ENCODE measurements at regions not wholly inside any gene's neighbourhood (a gene's known extent, or its start where the extent isn't known, plus 50 kb on each side); places are given as distances from the start of the nearest gene placed in this dataset.

DNA sequence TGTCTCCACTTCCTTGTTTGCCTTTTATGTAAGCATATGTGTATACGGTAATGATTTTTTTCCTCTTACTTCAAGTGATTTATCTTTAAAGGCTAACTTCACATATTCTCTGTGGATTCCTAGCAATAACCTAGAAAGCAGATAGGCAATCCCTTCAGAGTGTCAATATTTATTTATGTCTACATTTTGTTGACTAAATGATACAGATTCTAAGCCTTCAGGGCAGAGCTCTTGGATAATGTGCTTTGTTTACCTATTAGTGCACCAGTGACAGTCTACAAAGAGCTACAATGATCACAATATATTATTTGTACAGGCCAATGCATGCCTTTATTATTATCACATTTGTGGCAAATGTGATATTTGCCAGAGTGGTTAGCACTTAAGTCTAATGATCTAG is 406.2 kb downstream of the EFNB2 start:
- DNase-seq, result no peak

DNA sequence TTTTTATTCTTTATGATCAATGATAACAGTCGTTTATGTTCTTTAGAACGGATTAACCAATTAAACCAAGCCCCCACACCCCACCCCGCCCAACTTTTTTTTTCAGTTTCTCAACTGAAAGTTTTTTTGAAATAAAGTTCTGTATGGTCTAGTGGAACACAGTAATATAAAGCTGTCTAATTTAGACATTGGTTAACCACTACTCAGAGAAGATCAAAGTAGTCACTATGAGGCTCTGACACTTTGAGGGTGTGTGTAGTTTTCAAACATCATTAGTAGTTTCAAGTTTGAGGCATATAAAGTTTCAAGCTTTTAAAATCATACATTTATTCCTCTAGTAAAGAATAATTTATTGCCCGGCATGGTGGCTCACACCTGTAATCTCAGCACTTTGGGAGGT is 413.2 kb downstream of the EFNB2 start:
- DNase-seq, result no peak

DNA sequence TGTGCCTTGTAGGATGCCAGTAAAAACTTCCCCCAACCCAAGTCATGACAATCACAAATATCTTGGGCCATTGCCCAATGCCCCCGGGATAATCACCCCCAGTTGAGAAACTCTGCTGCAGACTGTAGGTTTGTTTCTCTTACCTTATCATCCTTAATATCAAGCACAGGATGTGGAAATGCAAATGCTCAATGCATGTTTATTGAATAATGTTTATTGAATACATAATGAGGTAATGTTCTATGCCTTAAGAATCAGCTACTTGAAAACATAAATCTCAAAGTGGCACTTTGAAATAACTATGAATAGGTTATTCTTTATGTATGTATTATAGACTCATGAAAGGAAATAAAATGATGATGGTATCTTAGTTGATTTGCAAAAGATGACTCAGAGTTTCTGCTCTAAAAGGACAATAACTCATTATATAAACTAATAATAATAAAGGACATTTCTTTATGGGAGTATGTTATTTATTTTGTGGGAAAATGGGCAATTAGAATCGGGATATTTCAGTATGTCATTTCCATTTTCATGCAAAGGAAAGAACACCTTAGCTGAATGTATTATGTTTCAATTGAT is 414.2 kb downstream of the EFNB2 start:
- no peak for DNase-seq

DNA sequence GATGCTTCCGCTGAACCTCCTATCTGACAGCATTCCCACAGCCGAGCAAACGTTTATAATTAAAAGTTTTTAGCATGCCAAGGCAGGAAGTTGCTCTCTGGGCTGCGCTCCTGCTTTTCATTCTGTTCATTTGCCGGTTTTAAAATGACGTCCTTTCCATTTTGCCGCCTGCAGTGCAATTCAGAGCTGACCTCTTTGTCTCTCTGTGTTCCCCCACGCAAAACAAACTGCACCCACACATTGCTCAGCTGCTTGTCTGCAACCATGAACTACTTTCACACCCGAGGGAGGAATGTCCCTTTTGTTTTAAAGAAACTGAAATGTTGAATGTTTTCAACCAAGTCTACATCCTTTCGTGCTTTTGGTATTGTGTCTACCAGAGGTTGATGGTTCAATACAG is 416.5 kb downstream of the EFNB2 start:
- no peak for DNase-seq

DNA sequence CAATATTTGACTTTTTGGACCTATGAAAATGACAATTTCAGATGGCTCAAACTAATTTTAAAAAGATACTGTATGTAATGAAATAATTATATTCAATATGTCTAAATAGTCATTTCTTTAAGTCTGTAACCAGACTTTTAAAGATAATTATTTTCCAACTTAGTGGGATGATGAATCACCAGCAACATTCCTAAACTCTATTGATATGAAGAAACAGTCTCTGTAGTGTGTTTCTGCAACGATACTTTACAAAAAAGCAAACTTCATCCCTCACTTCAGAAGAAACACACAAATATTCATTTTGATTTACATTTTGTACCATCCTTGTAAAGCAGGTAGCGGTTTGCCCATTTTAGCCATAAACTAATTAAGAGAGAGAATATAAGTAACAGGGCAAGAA is 417.4 kb downstream of the EFNB2 start:
- DNase-seq, result no peak

DNA sequence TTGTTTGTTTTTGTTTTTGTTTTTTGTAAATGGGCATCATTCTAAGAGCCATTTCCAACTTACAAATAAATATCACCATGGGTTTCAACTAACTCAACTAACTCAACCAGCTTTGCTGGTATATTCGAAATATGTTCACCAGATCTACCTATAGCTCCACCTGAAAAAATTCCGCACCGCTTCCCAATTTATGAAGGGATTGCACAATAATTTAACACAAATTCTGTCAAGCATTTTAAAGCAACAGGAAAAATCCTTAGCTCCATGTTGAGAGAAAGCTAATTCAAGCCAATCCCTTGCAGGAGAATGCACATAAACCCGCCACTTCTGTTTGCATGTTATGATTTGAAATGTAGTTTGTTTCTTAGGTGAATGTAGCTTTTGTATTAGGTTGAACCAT is 417.8 kb downstream of the EFNB2 start:
- no peak for DNase-seq

DNA sequence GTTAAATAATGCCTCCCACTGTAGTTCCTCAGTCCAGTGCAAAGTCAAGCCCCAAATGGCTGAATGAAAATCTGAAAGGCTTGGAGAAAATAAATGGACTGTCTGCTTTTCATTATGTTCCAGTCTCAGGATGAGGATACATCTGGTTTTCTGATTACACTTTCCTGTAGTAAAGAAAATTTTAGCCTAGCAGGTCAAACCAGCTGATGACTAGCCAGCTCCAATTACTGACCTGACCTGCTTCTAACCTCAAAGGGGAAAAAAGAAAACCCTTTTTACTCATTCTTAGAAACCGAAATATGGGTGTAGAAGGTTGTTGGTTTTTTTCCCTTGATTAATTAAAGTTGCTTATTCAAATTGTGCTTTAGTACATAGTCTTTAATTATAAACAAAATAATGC is 418.4 kb downstream of the EFNB2 start:
- peak; percentile 72 for DNase-seq

DNA sequence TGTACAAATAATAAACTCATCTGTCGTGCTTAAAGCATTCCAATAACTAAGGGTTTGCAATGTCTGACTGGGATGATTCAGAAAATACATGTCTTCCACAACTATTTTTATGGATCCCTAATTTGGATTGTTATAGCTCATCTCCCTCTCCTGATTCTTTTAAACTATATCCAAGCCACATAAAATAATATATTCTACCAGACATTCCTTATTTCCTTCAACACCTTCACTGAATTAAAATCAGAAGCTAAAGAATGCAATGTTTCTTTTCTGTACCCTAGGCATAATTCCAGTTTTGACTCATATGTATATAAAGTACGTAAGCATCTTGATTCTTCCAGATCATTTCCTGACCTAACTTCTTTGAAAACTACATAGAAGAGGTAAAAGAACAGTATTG is 420.4 kb downstream of the EFNB2 start:
- DNase-seq, result peak; percentile 95

DNA sequence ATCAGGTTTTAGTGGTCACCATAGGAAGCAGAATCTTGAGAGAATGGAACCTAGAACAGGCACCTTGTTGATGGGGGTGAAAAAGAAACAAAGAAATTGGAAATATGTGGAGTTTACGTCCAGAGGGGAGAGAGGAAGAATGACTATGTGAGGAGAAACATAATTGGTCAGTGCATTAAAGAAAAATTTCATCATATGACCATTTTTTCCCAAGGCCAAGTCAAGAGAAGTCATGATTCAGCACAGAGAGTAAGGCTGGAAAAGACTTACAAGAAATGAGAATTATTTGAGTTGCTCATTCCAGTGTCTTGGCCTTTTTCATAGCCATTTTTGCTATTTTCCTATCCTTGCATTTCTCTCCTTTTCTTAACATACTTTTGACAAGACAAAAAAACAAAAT is 421.7 kb downstream of the EFNB2 start:
- no peak for DNase-seq

DNA sequence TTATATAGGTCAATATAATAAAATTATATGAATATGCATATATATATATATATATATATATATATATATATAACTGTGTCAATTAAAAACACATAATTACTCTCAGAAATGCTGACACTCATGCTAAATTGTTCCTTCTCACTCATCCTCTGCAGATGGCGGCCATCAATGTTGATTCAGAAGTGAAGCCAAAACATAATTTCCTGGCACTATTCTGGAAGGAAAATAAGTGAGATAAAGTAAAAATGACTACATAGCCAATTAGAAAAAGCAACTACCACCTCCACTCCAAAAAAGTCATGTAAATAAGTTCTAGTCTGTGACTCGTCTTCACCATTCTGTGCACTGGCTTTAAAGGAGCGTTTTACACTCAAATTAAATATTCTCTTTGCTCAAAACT is 423.3 kb downstream of the EFNB2 start:
- DNase-seq, result no peak

DNA sequence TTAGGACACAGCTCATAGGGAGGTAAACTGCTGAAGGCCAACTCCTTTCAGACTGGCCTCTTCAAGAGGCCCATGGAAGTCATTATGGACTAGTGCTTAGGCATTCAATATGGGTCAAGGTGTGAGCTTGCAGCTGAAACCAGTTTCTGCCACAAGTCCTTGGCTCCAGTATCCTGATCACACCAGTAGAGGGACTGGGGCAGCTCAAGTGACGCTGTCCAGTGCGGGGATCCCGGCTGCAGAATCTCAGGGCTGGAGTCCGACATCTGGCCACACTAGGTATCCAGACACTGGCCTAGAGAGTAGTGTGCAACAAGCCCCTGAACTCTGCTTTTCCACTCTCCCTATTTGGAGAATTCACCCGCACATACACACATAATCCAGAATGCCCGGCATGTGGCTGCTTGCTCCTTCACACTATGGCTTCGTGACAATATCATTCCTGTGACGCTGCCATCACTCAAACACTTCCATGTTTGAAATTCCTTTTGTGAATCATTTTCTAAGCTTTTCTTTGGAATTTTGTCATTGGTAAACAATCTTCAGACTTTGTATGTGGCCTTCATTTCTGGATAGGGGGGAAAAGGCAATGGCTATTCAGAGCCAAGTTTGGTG is 425.1 kb downstream of the EFNB2 start:
- DNase-seq, result no peak

DNA sequence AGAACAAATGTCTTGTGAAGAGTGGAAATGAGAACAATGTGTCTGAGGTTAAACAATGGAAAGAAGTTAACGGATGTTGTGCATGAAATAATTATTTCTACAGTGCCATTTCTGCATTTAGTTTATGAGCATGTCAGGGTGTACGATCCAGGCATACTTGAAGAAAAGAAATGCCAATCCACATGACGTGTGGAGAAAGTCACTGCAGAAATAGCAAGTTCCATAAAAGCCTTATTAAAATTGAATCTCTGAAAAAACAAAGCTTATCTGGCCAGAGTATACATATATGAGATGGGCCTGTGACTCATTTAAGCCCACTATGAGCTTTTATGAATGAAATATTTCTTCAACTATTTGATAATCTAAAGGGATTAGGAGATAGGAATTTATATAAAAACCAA is 426.1 kb downstream of the EFNB2 start:
- DNase-seq, result peak; percentile 85

DNA sequence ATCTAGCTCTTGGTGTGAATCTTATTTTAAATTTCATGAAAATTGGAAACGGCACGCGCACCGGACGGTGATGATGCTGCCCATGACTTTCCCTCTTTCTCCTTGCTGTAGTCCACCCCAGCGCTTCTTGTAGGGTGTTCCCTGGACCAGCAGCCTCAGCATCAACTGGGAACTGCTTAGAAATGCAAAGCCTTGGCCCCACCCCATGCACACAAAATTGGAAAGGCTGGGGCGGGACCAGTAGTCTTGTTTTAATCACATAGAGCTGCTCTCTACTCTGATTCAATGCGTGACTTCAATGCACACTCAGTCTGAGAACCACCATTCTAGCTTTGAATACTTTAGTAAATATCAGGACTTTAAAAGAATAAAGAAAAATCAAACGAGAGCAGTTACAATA is 427.1 kb downstream of the EFNB2 start:
- DNase-seq, result no peak

DNA sequence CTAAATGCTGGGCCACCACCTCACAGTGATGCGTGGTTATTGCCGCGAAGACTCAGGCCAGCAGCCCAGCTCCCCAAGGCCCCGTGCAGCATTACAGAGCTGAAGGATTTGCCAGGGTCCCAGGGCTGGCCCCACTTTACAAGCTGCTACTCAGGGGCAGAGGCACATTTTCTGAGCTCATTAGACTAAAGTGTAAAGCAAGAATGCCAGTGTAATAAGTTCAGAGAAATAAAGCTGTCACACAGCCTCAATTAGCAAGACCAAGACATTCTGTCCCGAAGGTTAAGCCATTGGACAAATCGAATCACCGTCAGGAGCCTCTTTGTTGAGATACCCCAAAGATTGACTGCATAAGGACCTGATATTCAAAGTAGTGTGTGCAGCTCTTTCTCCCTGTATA is 428.4 kb downstream of the EFNB2 start:
- no peak for DNase-seq

DNA sequence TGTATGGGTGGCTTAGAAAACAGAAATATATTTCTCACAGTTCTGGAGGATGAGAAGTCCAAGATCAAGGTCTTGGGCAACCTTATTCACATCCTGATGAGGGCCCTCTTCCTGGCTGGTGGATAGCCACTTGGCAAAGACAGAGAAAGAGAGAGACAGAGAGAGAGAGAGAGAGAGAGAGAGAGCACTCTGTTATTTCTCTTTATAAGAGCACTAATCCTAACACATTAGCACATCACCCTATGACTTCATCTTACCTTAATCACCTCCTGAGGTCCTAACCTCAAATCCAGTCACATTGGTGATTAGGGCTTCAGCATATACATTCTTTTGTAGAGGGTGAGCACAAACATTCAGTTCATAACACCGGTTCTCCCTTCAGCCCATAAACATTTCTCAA is 430.3 kb downstream of the EFNB2 start:
- DNase-seq, result no peak

DNA sequence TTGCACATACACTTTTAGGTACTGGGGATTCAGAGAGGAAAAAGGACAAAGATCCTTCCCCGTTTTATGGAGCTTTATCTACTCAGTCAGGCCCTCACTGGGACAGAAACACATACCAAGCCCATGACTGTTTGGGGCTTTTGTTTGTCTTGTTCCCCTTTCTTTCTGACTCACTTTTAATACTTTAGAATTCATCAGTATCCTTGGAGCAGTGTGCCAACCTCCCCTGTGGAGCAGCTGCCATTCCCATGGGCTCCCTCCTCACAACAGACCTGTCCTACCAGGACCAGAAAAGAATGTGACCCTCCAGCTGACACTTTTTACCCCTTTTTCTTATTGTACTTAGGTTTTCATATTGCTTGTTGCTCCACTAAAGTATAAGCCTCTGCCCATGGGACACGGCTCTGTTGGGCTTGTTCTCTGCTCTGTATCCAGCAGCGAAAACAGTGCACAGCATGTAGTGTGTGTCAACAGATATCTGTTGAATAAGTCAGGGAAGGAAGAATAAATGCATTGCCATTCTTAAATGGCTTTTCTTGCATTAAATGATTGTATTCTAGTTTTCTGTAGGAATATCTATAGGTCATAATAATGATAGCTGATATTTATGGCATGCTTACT is 431.1 kb downstream of the EFNB2 start:
- peak; percentile 94 for DNase-seq

DNA sequence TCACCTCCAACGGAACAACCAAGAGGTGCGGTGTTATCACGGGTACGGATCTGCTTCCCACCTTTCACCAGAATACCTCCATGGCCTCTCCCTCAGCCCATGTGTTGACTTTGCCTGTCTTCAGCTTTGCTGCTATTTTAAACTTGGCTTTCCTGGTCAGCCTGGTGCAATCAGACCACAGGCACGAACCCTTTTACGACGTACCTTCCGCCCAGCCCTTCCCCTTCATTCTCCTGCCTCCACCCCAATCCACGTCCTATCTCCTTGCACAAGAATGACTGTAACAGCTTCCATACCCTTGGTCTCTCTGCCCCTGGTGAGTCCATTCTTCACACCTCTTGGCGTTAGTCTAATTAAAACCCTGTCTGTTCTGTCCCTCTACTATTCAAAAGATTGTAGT is 431.7 kb downstream of the EFNB2 start:
- DNase-seq, result no peak

DNA sequence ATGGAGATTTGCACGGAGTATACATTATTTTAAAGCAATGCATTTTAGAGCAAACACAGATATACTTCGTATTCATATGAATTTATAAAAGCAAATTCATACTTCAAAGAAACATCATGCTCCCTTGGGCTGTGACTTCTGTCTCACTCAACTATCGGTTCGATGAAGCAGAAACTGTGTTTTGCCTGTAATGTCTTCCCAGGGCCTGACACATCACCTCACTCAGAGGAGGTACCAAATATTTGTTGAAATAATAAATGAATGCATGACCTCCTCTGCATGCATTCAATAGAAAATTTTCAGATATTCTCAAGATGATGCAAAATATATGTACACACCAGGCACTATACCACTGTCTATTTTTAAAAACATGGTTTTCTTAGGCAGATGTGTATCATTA is 432.7 kb downstream of the EFNB2 start:
- no peak for DNase-seq

DNA sequence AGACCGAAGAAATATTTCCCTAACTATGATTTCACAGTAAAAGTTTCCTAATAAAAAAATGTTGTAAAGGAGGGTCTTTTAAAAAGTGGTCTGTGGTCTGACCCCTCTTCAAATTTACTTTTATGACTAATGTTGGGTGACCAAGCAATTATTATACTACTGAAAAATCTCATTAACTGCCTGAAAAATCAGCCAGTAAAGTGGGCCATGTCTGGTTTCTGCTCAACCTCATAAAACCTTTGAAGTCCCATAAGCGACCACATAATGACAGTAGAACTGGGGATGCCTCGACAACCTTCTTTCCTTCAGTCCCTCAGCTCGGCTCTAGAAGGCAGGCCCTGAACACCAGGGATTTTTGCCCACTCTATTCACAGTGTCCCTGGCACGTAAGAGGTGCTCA is 434.3 kb downstream of the EFNB2 start:
- DNase-seq, result no peak

DNA sequence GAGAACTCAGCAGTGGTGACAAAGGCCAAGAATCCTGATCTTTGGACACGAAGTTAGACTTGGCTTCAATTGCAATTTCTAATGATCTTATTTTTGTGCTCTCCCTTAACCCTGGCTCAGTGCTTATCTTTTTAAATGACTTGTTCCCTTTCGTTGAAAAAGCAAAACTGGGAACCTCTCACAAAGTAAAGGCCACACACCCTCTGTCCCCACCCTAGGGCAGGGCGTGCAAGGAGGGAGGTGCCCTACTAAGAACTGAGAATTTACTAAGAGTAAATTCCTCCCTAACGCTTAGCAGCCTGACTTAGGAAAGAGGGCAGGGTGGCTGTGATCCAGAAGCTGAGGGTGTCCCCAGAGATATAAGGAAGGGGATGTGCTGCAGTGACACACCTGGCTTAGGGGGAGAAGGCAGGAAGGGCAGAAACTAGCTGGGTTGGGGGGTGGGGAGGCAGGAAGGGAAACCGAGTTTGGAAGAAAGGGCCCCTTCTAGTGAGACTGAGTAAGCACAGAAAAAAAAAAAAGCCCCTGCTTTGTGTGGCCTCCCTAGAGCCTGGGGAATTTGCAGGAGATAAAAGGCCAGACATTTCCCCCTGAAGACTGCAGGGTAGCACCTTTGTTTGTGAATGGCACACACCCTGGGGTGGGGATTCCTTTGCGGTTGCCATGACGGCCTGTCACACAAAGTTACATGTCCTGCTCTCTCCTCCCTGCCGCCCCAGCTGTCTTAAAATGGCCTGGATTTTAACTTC is 435.1 kb downstream of the EFNB2 start:
- DNase-seq, result no peak

DNA sequence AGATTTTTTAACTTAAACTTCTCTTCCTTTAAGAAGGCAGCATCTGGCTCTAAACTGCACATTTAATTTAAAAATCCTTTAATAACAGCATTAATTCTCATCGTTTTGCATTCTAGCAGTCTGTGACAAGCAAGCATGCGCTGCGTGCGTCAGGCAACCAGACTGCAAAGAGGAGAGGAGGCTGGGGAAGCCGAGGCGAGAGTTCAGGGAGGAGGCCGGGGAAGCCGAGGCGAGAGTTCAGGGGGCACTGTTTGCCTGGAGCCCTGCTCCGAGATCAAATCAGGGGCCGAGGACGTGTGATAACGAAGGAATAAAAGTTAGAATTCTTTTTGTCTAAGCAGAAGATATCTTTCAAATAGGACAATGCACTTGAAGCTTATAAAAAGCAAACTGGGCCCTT is 435.7 kb downstream of the EFNB2 start:
- DNase-seq, result no peak

DNA sequence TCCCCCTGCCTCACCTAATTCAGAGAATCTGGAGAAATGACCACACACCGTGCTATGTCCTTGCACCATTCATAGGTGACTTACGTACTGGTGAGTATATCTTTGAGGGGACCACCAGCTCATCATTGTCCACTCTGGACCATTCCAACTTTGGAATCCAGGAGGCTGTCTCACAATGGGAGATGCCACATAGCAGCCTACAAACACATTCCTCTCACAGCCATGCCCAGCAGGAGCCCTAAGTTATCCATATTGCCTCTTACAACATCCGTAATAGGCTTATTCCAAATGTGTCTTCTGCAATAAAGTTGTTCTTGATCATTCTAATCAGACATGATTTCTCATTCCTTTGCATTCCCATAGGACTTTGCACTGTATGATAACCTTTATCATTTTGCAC is 436.7 kb downstream of the EFNB2 start:
- DNase-seq, result no peak

DNA sequence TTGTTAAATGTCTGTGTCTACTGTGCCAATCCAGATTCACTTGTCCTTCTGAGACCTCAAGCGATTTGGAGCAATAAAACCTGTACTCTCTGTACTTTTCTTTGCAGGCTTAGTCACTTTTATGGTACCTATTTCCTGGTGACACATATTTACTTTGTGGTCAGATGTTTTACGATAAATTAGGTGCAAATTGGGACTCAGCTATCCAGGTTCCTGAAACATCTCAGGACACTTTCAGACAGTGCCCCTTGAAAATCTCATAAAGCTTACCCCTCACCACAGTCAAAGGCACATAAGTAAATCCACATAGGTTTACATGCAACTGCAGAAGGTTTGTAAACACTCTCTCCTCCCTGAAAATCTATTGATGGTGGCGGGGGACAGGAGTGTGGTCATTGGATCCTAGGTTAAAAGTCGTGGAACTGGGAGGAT is 438.8 kb downstream of the EFNB2 start:
- no peak for DNase-seq

DNA sequence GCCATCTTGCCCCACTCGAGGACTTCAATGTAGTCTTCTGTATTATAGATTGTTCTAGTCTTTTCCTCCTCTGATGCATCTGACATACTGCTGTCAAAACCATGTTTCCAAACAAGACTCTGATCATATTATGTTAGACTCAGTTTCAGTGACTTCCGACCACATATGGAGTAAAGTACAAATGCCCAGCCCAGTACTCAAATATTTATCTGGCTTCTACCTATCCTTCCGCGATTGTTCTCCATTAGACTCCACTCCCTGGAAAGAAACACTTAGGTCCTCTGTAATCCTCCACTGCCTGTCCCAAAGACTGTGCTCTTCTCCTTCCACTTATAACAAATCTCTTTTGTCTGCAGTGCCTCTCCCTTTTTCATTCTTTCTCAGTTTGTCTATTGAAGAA is 439.5 kb downstream of the EFNB2 start:
- no peak for DNase-seq

Measured in fibroblast of skin of abdomen (primary cell).